Pancreas (tissue), 10 donors: ENCODE measurements at regions not wholly inside any gene's neighbourhood (a gene's known extent, or its start where the extent isn't known, plus 50 kb on each side); places are given as distances from the start of the nearest gene placed in this dataset.

Experiments used
- ATAC-seq, 4 donors: fragments of 200-7000 bp; cut with Tn5 transposase; one replicate each; pipeline versions ENCODE4 v1.8.0 to v1.9.1; 2020; ENCODE audit warnings: mild to moderate bottlenecking in 4 of 4, moderate library complexity in 4 of 4
- DNase-seq, 6 donors: peaks; one replicate each; pipeline ENCODE4 v3.0.0-alpha.2; 2020
- FAIRE-seq: peaks from 2 replicates; lab custom pipeline; 2012; peaks lifted over from hg19 to GRCh38; lab: Jason Lieb, UNC
- H3K27ac ChIP-seq, 4 donors: fragments of 200-600 bp; sonication (generic); 1 replicate in 3 of 4; 2 replicates in 1 of 4; pipeline versions ENCODE4 v1.5.0 to v1.8.0; 2020
- H3K27me3 ChIP-seq, 4 donors: fragments of 200-600 bp; one replicate each; pipeline ENCODE4 v1.8.0; 2021
- H3K36me3 ChIP-seq, 3 donors: fragments of 200-600 bp; sonication (generic) in 1 of 3; one replicate each; pipeline versions ENCODE4 v1.5.0 to v1.8.0; 2020 to 2021
- H3K4me1 ChIP-seq, 3 donors: fragments of 200-600 bp; one replicate each; pipeline ENCODE4 v1.8.0; 2021
- H3K4me3 ChIP-seq, 4 donors: fragments of 200-600 bp; sonication (generic) in 2 of 4; one replicate each; pipeline versions ENCODE4 v1.5.0 to v1.8.0; 2020 to 2021
- H3K9me3 ChIP-seq, 4 donors: fragments of 200-600 bp; one replicate each; pipeline ENCODE4 v1.8.0; 2021
- CTCF ChIP-seq, 4 donors: fragments of 200-600 bp; sonication (generic) in 3 of 4; IDR thresholded peaks; one replicate each; pipeline versions ENCODE4 v1.5.0 to v1.8.0; 2021; ENCODE audit warnings: antibody characterized with exemption in 4 of 4
- WGBS, 2 donors: extraction: QIAGEN DNeasy Blood & Tissue Kit; methylation state at CpG; one replicate each; pipeline ENCODE4 v1.1.7; 2013; 5-methylcytosine and 5-hydroxymethylcytosine counted together
- intact Hi-C, 3 donors: fragments of 100-400 bp; cut with DNase I; formaldehyde crosslinking; loops; one replicate each; pipeline versions ENCODE4 v1.11.1 to v1.14.2; 2022
- donor health status: healthy with polysubstance abuse.
- donor health status: DM: no; HTN: no; CAD: no; lungs with moderate emphysema.
- donor health status: DM: no; HTN: no; CAD: no.
- donor health status: control.
- donor health status: control.
- donor health status: Bipolar disorder and iron deficiency.
- donor health status: DM: yes; HTN: yes; CAD: no.
- donor health status: DM: no; HTN: no; CAD: no.
- donor health status: DM: no; HTN: no; CAD: no.
- donor health status: DM: yes; HTN: yes; CAD: no.

DNA sequence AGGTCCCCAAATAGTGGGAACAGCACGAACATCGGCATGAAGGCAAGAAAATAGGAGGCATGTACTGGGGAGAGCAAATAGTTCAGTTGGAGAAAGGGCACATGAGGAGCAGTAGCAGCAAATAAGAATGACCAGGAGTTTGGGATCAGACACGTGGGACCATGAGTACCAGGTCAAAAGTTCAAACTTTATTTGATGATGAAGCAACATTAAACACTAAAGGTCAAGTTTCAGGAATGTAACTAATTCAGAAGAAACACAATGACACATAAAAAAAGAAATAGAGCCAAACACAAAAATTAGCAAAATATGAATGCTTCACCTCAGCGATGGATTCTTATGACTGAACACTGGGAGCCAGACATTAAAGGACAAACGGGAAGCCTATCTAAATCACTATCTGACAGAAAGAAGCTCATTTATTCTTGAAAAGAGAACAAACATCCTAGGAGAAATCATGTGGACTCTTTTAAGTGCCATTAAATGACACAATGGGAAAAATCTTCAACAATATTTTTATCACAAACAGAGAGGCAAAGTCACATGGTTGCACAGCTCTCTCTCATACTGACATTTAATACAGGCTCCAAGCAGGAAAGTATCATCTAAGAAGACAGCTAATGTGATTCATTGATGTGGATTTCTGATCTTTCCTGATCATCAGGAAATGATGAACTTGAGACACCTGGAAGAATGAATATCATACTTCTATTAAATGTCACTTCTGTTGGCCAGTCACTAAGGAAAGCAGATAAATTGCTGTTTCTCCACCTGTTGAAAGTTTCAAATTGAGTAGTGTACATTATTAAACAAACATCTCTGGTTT is 216.9 kb upstream of the THBS1 start:
- no peak overlapping the region for H3K27ac ChIP-seq
- intact Hi-C loops = no loop called here

GRCh38 chr15:39364721-39365120 is 216.2 kb upstream of the THBS1 start:
- no peak overlapping the region for H3K4me3 ChIP-seq
- no peak for TF ChIP-seq CTCF (IDR thresholded peaks at IDR 0.05)
- ATAC-seq = no peak
- intact Hi-C loops = no loop called here
- WGBS, 2 donors = 87 to 89% methylated on average over 1 of the region's 1 CpG
- peaks cover 0 to 4% (median under 1%) of the 10 kb centered on the region in 3 donors for H3K4me1 ChIP-seq
- H3K36me3 ChIP-seq = no peaks in the 10 kb centered on the region
- no peaks in the 10 kb centered on the region for H3K9me3 ChIP-seq
- no peak overlapping the region for H3K27ac ChIP-seq
- DNase-seq = no peak
- FAIRE-seq = no peak
- no peaks in the 10 kb centered on the region for H3K27me3 ChIP-seq

More for the DNA sequence above, 216.9 kb upstream of the THBS1 start:
- Histone ChIP-seq H3K27me3 (no peaks in the 10 kb centered on the region), H3K9me3 (no peaks in the 10 kb centered on the region), H3K4me1 (peaks cover 7 to 11% (median 8%) of the 10 kb centered on the region in 3 donors), H3K36me3 (no peaks in the 10 kb centered on the region), H3K4me3 (no peak overlapping the region)
- ATAC-seq (no peak), FAIRE-seq (no peak), DNase-seq (no peak)
- WGBS, 2 donors = 68 to 73% methylated on average over 5 of the region's 5 CpGs
- no peak for TF ChIP-seq CTCF (IDR thresholded peaks at IDR 0.05)

DNA sequence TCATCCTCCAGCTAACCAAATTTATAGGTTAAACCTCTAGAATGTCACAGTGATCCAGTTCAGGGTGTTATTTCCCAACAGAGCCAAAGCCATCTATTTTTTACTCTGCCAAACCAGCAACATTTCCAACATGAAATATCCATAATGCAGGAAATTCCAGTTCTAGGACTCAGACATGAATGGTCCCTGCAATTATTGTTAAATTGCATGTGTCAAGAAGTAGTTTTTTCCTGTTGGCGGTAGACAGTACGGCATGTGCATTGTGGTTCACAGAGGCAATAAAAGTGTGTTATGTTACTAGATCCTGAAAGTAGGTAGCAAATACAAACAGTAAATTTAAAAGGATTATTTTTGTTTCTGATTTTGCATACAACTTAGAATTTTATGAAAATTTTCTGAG is 215.7 kb upstream of the THBS1 start:
- DNase-seq (no peak), ATAC-seq (no peak), FAIRE-seq (no peak)
- intact Hi-C loops = no loop called here
- no peak for TF ChIP-seq CTCF (IDR thresholded peaks at IDR 0.05)
- WGBS, 2 donors = 97 to 98% methylated on average over 2 of the region's 2 CpGs
- Histone ChIP-seq H3K36me3 (no peaks in the 10 kb centered on the region), H3K9me3 (no peaks in the 10 kb centered on the region), H3K27me3 (no peaks in the 10 kb centered on the region), H3K27ac (no peak overlapping the region), H3K4me1 (peaks cover 0 to 3% (median 0%) of the 10 kb centered on the region in 3 donors), H3K4me3 (no peak overlapping the region)

DNA sequence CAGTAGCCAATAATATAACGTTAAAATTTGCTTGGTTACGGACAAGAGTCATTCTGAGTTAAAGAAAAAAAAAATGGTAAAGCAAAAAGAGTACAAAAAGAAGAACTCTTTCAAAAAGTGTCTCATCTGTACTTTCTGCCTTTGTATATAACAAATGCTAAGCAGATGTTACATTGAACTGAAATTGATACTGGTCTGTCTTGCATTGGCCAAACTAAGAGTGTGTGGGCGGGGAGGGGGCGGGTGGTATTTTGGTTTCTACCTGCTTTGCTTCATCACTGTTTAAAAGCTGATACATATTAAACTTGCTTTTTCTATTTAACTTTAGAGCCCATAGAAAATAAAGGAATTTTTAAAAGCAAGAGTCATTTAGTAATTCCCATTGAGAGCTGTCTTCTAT is 215.0 kb upstream of the THBS1 start:
- no peaks in the 10 kb centered on the region for H3K36me3 ChIP-seq
- DNase-seq = no peak
- ATAC-seq = no peak
- H3K4me1 ChIP-seq = peaks cover 0 to under 1% (median 0%) of the 10 kb centered on the region in 3 donors
- no peak overlapping the region for H3K4me3 ChIP-seq
- intact Hi-C loops = no loop called here
- no peaks in the 10 kb centered on the region for H3K27me3 ChIP-seq
- H3K27ac ChIP-seq = no peak overlapping the region
- WGBS, 2 donors = 88 to 89% methylated on average over 4 of the region's 4 CpGs
- no peak for FAIRE-seq
- TF ChIP-seq CTCF (IDR thresholded peaks at IDR 0.05) = no peak
- H3K9me3 ChIP-seq = no peaks in the 10 kb centered on the region

GRCh38 chr15:39367596-39367995 is 213.3 kb upstream of the THBS1 start:
- no peaks in the 10 kb centered on the region for H3K4me1 ChIP-seq
- no peaks in the 10 kb centered on the region for H3K27me3 ChIP-seq
- H3K9me3 ChIP-seq = no peaks in the 10 kb centered on the region
- no peak overlapping the region for H3K4me3 ChIP-seq
- intact Hi-C loops = no loop called here
- no peaks in the 10 kb centered on the region for H3K36me3 ChIP-seq
- no peak overlapping the region for H3K27ac ChIP-seq
- 81 to 85% methylated on average over 1 of the region's 1 CpG for WGBS, 2 donors
- ATAC-seq = no peak
- no peak for DNase-seq
- no peak for TF ChIP-seq CTCF (IDR thresholded peaks at IDR 0.05)
- no peak for FAIRE-seq
